Gastrocnemius medialis (tissue), 4 donors: ENCODE measurements at regions not wholly inside any gene's neighbourhood (a gene's known extent, or its start where the extent isn't known, plus 50 kb on each side); places are given as distances from the start of the nearest gene placed in this dataset.

ENCODE experiments used
- ATAC-seq, 2 donors: fragments of 150-250 bp; one replicate each; pipeline ENCODE4 v1.9.1; 2016
- DNase-seq, 2 donors: peaks; one replicate each; pipeline ENCODE4 v3.0.0-alpha.2; 2019
- H3K27ac ChIP-seq, 4 donors: fragments of 200-600 bp; sonication (generic); 1 replicate in 1 of 4; 2 replicates in 3 of 4; pipeline ENCODE4 v1.5.1; 2016 to 2018; ENCODE audit warnings: mild to moderate bottlenecking in 2 of 4, moderate library complexity in 1 of 4
- H3K27me3 ChIP-seq, 3 donors: fragments of 200-600 bp; sonication (generic) in 2 of 3; 1 replicate in 1 of 3; 2 replicates in 2 of 3; pipeline versions ENCODE4 v1.5.1 to v1.6.0; 2016 to 2019; ENCODE audit warnings: mild to moderate bottlenecking in 1 of 3, moderate library complexity in 1 of 3
- H3K36me3 ChIP-seq, 2 donors: fragments of 200-600 bp; sonication (generic) in 1 of 2; one replicate each; pipeline ENCODE4 v1.5.1; 2017 to 2018
- H3K4me1 ChIP-seq, 2 donors: fragments of 200-600 bp; sonication (generic) in 1 of 2; one replicate each; pipeline ENCODE4 v1.5.1; 2016 to 2017; ENCODE audit warnings: mild to moderate bottlenecking in 2 of 2
- H3K4me3 ChIP-seq, 4 donors: fragments of 200-600 bp; sonication (generic) in 3 of 4; 1 replicate in 1 of 4; 2 replicates in 3 of 4; pipeline ENCODE4 v1.5.1; 2016 to 2019; ENCODE audit warnings: mild to moderate bottlenecking in 2 of 4
- H3K9me3 ChIP-seq, 3 donors: fragments of 200-600 bp; sonication (generic) in 2 of 3; 1 replicate in 1 of 3; 2 replicates in 2 of 3; pipeline ENCODE4 v1.5.1; 2016 to 2019
- POLR2A ChIP-seq, 2 donors: fragments of 450-650 bp; IDR thresholded peaks; one replicate each; pipeline ENCODE4 v1.6.1; 2017; ENCODE audit warnings: antibody characterized with exemption in 2 of 2, mild to moderate bottlenecking in 2 of 2, moderate library complexity in 2 of 2
- in situ Hi-C, 4 donors: fragments of 200-750 bp; cut with MboI; loops; one replicate each; pipeline versions ENCODE4 v1.15.0 to v1.8.0; 2017; ENCODE audit warnings: low sequenced_read_pairs in 4 of 4
- intact Hi-C: fragments of 100-400 bp; cut with DNase I; formaldehyde crosslinking; loops from one replicate; pipeline ENCODE4 v1.15.1; 2023; ENCODE audit warnings: low total_unique reads
- TF ChIP-seq, protein P1 (sequence below), 5 experiments: fragments of 450-650 bp in 3 of 5; fragments of 200-600 bp in 2 of 5; sonication (generic) in 2 of 5; IDR thresholded peaks in 4 of 5; conservative IDR thresholded peaks in 1 of 5; 1 replicate in 4 of 5; 2 replicates in 1 of 5; pipeline ENCODE4 v1.5.1; 2016 to 2019; ENCODE audit warnings: antibody characterized with exemption in 5 of 5, mild to moderate bottlenecking in 3 of 5, moderate library complexity in 3 of 5

- in situ Hi-C loops (no loop called here), intact Hi-C loops (no loop called here)
- Histone ChIP-seq H3K27ac (no peak overlapping the region), H3K36me3 (no peaks in the 10 kb centered on the region), H3K4me1 (no peaks in the 10 kb centered on the region), H3K27me3 (peaks cover 0 to 14% (median 0%) of the 10 kb centered on the region in 3 donors), H3K4me3 (no peak overlapping the region), H3K9me3 (no peaks in the 10 kb centered on the region)
- no peak for TF ChIP-seq POLR2A (IDR thresholded peaks at IDR 0.05)
- TF ChIP-seq, protein P1, sequence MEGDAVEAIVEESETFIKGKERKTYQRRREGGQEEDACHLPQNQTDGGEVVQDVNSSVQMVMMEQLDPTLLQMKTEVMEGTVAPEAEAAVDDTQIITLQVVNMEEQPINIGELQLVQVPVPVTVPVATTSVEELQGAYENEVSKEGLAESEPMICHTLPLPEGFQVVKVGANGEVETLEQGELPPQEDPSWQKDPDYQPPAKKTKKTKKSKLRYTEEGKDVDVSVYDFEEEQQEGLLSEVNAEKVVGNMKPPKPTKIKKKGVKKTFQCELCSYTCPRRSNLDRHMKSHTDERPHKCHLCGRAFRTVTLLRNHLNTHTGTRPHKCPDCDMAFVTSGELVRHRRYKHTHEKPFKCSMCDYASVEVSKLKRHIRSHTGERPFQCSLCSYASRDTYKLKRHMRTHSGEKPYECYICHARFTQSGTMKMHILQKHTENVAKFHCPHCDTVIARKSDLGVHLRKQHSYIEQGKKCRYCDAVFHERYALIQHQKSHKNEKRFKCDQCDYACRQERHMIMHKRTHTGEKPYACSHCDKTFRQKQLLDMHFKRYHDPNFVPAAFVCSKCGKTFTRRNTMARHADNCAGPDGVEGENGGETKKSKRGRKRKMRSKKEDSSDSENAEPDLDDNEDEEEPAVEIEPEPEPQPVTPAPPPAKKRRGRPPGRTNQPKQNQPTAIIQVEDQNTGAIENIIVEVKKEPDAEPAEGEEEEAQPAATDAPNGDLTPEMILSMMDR (IDR thresholded peaks at IDR 0.05 in 4 of 5, conservative IDR thresholded peaks at IDR 0.05 in 1 of 5): no peak
- ATAC-seq (no peak), DNase-seq (no peak)
These were observed 95.7 kb upstream of the SOX9 start for GRCh38 chr17:72025113-72025512.

- in situ Hi-C loops: no loop called here
- peak in 1 of 2 donors; percentile 15 for DNase-seq
- peak overlapping the region; percentile 36 to 61 (median 50) for H3K4me3 ChIP-seq
- ATAC-seq: peak; percentile 47 to 66
- H3K27me3 ChIP-seq: peaks cover 0 to 14% (median 0%) of the 10 kb centered on the region in 3 donors
- TF ChIP-seq, protein P1 (IDR thresholded peaks at IDR 0.05 in 4 of 5, conservative IDR thresholded peaks at IDR 0.05 in 1 of 5): peak in 3 of 5 experiments; percentile 22 to 45 (median 31)
- no peak for TF ChIP-seq POLR2A (IDR thresholded peaks at IDR 0.05)
- H3K36me3 ChIP-seq: no peaks in the 10 kb centered on the region
- intact Hi-C loops: loop anchor here (10.0 kb wide), 1 partner anchor 125 kb away; no protein-coding TSS in a partner anchor
- no peak overlapping the region for H3K27ac ChIP-seq
- H3K9me3 ChIP-seq: no peaks in the 10 kb centered on the region
- H3K4me1 ChIP-seq: no peaks in the 10 kb centered on the region
These were observed 90.5 kb upstream of the SOX9 start for GRCh38 chr17:72030067-72030899.

DNA sequence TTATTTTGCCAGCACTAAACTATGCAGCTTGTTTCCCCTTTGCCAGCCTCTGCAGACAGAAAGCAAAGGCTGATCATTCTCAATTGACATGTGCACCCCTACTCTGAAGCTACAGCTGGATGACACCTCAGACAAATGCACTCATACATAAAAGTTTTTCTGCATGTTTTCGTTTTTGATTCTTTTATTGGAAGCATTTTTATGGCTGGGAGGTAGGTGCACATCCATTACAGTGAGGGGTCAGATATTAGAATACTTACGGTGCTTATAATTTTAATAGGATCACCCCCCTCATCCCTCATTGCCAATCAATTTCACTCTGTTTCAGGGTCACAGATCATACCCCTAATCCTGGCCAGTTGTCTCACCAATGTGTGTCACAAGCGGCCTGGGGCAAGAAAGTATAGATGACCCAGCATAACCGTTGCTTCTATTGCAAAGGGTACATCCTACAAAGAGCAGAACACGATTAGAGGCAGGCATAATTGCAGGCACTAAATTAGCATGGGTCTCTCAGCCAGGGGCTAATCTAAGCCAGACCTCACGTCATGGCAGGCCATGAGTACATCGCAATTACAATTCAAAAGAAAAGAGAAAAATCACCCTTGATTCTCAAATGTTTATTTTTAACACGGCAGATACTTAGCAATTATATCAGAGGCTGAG is 89.5 kb upstream of the SOX9 start:
- TF ChIP-seq, protein P1 (IDR thresholded peaks at IDR 0.05 in 4 of 5, conservative IDR thresholded peaks at IDR 0.05 in 1 of 5): no peak
- no peak for TF ChIP-seq POLR2A (IDR thresholded peaks at IDR 0.05)
- Histone ChIP-seq H3K4me3 (no peak overlapping the region), H3K9me3 (no peaks in the 10 kb centered on the region), H3K36me3 (no peaks in the 10 kb centered on the region), H3K27ac (no peak overlapping the region), H3K4me1 (no peaks in the 10 kb centered on the region), H3K27me3 (peaks cover 0 to 14% (median 0%) of the 10 kb centered on the region in 3 donors)
- ATAC-seq: no peak
- in situ Hi-C loops: no loop called here
- intact Hi-C loops: loop anchor here (10.0 kb wide), 1 partner anchor 127 kb away; no protein-coding TSS in a partner anchor
- DNase-seq: no peak

DNA sequence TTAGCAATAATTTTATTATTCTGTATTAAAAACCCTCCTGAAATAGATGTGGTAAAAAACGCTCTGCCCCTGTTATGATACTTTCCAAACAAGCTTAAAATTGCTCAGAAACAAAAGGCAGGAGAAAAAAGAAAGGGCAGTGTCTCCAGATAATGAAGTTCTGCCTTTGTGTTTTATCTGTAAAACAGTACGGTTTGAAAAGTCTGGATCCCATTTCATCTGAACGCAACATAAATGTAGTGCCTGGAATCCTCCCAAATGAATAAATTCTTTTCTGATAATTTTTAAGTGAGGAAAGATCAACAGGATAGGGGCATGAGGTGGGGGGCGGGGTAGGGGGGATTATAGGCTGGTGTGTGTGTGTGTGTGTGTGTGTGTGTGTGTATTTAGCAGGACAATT is 87.5 kb upstream of the SOX9 start:
- DNase-seq (no peak), ATAC-seq (no peak)
- Histone ChIP-seq H3K27me3 (peaks cover 0 to 14% (median 0%) of the 10 kb centered on the region in 3 donors), H3K9me3 (no peaks in the 10 kb centered on the region), H3K27ac (no peak overlapping the region), H3K36me3 (no peaks in the 10 kb centered on the region), H3K4me3 (no peak overlapping the region), H3K4me1 (no peaks in the 10 kb centered on the region)
- in situ Hi-C loops: no loop called here
- TF ChIP-seq POLR2A (IDR thresholded peaks at IDR 0.05): no peak
- TF ChIP-seq, protein P1 (IDR thresholded peaks at IDR 0.05 in 4 of 5, conservative IDR thresholded peaks at IDR 0.05 in 1 of 5): no peak
- intact Hi-C loops: loop anchor here (10.0 kb wide), 1 partner anchor 129 kb away; no protein-coding TSS in a partner anchor
